ENCODE measurements at regions not wholly inside any gene's neighbourhood (a gene's known extent, or its start where the extent isn't known, plus 50 kb on each side); places are given as distances from the start of the nearest gene placed in this dataset.

- no peak for TF ChIP-seq CTCF (IDR thresholded peaks at IDR 0.05; ENCODE audit: low read depth, low read length)
These were observed 133.3 kb downstream of the PJA1 start for GRCh38 chrX:69031971-69032391.

GRCh38 chrX:69031181-69031580, 134.1 kb downstream of the PJA1 start:
- TF ChIP-seq CTCF (IDR thresholded peaks at IDR 0.05; ENCODE audit: low read depth, low read length), result 0 out of 2 replicates have a peak, but pooled peaks have one; percentile 10
- no peak overlapping the region for H3K4me3 ChIP-seq (ENCODE audit: low read depth, low read length)

More at GRCh38 chrX:69031971-69032391, 133.3 kb downstream of the PJA1 start:
- H3K4me3 ChIP-seq (ENCODE audit: low read depth, low read length), result no peak overlapping the region

GRCh38 chrX:69029771-69030170, 135.5 kb downstream of the PJA1 start:
- no peak overlapping the region for H3K4me3 ChIP-seq (ENCODE audit: low read depth, low read length)
- TF ChIP-seq CTCF (IDR thresholded peaks at IDR 0.05; ENCODE audit: low read depth, low read length), result no peak

- no peak overlapping the region for H3K4me3 ChIP-seq (ENCODE audit: low read depth, low read length)
- TF ChIP-seq CTCF (IDR thresholded peaks at IDR 0.05; ENCODE audit: low read depth, low read length), result no peak
These were observed 136.5 kb downstream of the PJA1 start for GRCh38 chrX:69028761-69029120.

GRCh38 chrX:69028006-69028760, 137.1 kb downstream of the PJA1 start:
- H3K4me3 ChIP-seq (ENCODE audit: low read depth, low read length), result no peak overlapping the region

GRCh38 chrX:69027181-69028005, 137.9 kb downstream of the PJA1 start:
- TF ChIP-seq CTCF (IDR thresholded peaks at IDR 0.05; ENCODE audit: low read depth, low read length), result no peak
- no peak overlapping the region for H3K4me3 ChIP-seq (ENCODE audit: low read depth, low read length)

More at GRCh38 chrX:69028006-69028760, 137.1 kb downstream of the PJA1 start:
- no peak for TF ChIP-seq CTCF (IDR thresholded peaks at IDR 0.05; ENCODE audit: low read depth, low read length)

GRCh38 chrX:69025802-69026301, 139.4 kb downstream of the PJA1 start:
- TF ChIP-seq CTCF (IDR thresholded peaks at IDR 0.05; ENCODE audit: low read depth, low read length), result no peak
- H3K4me3 ChIP-seq (ENCODE audit: low read depth, low read length), result no peak overlapping the region

Measured in WI38 (cell line).